Body of pancreas (tissue), 4 donors: ENCODE measurements at regions not wholly inside any gene's neighbourhood (a gene's known extent, or its start where the extent isn't known, plus 50 kb on each side); places are given as distances from the start of the nearest gene placed in this dataset.
"Not testable (repeated sequence)": the region's sequence is repeated elsewhere in the genome, so short reads cannot be mapped to it uniquely, and the experiment has no call there.

ENCODE experiments used
- ATAC-seq: fragments of 150-250 bp; one replicate; pipeline ENCODE4 v1.9.1; 2016
- DNase-seq, 4 donors: peaks; one replicate each; pipeline ENCODE4 v3.0.0-alpha.2; 2019
- H3K27ac ChIP-seq, 4 donors: fragments of 200-600 bp; sonication (generic); 1 replicate in 3 of 4; 2 replicates in 1 of 4; pipeline versions ENCODE4 v1.5.1 to v1.6.1; 2016 to 2019; ENCODE audit warnings: mild to moderate bottlenecking in 1 of 4, mixed read lengths in 1 of 4, moderate library complexity in 1 of 4
- H3K27me3 ChIP-seq, 2 donors: fragments of 200-600 bp; sonication (generic); one replicate each; pipeline ENCODE4 v1.6.0; 2016; ENCODE audit warnings: mild to moderate bottlenecking in 1 of 2
- H3K36me3 ChIP-seq, 2 donors: fragments of 200-600 bp; sonication (generic); replicated peaks in 1 of 2; 2 replicates each; pipeline ENCODE4 v1.5.1; 2016; ENCODE audit warnings: low read depth in 2 of 2; ENCODE audit not compliant: insufficient read depth in 1 of 2
- H3K4me1 ChIP-seq: fragments of 200-600 bp; sonication (generic); one replicate; pipeline ENCODE4 v1.6.0; 2016
- H3K4me3 ChIP-seq, 2 donors: fragments of 200-600 bp; sonication (generic); 1 replicate in 1 of 2; 2 replicates in 1 of 2; pipeline ENCODE4 v1.5.1; 2016 to 2019
- H3K9me3 ChIP-seq, 3 donors: fragments of 200-600 bp; sonication (generic); 1 replicate in 2 of 3; 2 replicates in 1 of 3; pipeline ENCODE4 v1.5.1; 2016
- POLR2A ChIP-seq, 3 donors: fragments of 450-650 bp; IDR thresholded peaks; one replicate each; pipeline ENCODE4 v1.6.1; 2016; ENCODE audit warnings: antibody characterized with exemption in 3 of 3, mild to moderate bottlenecking in 2 of 3
- WGBS, 2 donors: methylation state at CpG; one replicate each; pipeline ENCODE4 v1.1.5; 2017; 5-methylcytosine and 5-hydroxymethylcytosine counted together
- intact Hi-C: fragments of 100-400 bp; cut with DNase I; formaldehyde crosslinking; loops from one replicate; pipeline ENCODE4 v1.15.1; 2023
- TF ChIP-seq, protein P1 (sequence below), 7 experiments: fragments of 450-650 bp in 4 of 7; fragments of 200-600 bp in 3 of 7; sonication (generic) in 3 of 7; IDR thresholded peaks; one replicate each; pipeline ENCODE4 v1.5.1; 2016 to 2019; ENCODE audit warnings: antibody characterized with exemption in 7 of 7

DNA sequence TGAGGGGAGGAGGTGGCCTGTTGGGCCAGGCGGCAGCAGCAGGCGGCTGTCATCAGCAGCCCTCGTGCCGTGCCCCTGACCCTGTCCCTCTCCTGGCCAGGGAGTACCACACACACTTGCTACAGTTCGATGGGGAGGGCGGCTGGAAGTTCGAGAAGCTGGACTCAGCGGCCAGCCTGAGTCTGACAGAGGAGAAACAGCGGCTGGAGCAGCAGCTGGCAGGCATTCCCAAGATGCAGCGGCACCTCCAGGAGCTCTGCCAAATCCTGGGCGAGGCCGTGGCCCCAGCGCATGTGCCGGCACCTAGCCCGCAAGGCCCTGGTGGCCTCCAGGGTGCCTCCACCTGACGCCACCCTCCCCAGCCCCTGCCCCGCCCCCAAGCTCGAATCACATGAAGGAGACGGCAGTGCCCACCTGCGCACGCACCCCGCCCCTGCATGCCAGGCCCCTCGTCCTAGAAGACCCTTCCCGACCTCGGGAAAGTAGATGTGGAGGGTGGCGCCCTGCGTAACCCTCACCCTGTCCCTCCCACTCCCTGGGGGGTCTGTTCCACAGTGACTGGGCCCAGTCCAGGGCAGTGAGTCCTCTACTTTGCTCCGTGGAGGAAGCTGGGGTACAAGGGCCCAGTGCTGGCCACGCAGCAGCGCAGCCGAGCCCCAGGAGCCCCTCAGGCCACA, 201.9 kb downstream of the CCT8L2 start:
- not testable (repeated sequence) for H3K36me3 ChIP-seq, H3K4me3 ChIP-seq
- 81% methylated on average over 12 of the region's 31 CpGs; no CpG with 5 or more reads in 1 of the 2 donors for WGBS, 2 donors

DNA sequence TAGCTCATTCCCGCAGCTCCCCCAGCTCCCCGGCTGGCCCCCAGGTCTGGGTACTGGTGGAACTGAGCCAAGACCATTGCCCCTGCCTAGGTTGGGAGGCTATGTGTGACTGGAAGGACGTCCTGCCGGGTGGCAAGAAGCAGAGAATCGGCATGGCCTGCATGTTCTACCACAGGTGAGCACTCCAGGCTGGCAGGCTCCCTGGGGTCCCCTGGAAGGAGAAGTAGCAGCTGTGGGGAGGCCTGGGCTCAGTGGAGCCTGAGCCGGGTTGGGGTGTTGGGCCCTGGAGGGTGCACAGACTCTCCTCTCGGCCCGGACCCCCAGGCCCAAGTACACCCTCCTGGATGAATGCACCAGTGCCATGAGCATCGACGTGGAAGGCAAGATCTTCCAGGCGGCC, 202.6 kb downstream of the CCT8L2 start:
- intact Hi-C loops, H3K4me1 ChIP-seq, H3K27ac ChIP-seq, ATAC-seq, H3K4me3 ChIP-seq, H3K27me3 ChIP-seq, H3K9me3 ChIP-seq, DNase-seq, H3K36me3 ChIP-seq: not testable (repeated sequence)
- WGBS, 2 donors, result 65% methylated on average over 5 of the region's 11 CpGs; no CpG with 5 or more reads in 1 of the 2 donors

More for the DNA sequence above, 201.9 kb downstream of the CCT8L2 start:
- H3K4me1 ChIP-seq, H3K27ac ChIP-seq, ATAC-seq, intact Hi-C loops, H3K9me3 ChIP-seq, DNase-seq, H3K27me3 ChIP-seq: not testable (repeated sequence)

DNA sequence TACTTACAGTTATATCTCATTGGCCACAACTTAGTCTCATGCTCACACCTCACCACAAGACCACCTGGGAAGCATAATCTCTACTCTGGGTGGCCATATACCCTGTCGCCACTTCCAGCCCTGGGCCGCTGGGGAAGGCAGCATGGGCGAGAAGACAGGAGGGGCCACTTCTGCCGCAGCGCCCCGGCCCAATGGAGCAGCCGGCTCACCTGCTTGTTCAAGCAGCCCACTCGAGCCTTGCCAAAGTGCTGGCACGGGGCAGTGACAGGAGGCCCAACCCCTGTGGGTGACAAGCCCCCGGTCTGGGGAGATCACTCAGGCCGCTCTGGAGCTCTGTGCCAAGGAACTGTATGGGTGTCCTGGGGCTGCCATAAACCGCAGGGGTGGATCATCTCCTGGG, 203.4 kb downstream of the CCT8L2 start:
- H3K27me3 ChIP-seq, ATAC-seq, H3K4me3 ChIP-seq, H3K36me3 ChIP-seq, H3K27ac ChIP-seq, H3K4me1 ChIP-seq, H3K9me3 ChIP-seq, intact Hi-C loops, DNase-seq: not testable (repeated sequence)
- 57 to 69% methylated on average over 3 to 11 of the region's 12 CpGs for WGBS, 2 donors

DNA sequence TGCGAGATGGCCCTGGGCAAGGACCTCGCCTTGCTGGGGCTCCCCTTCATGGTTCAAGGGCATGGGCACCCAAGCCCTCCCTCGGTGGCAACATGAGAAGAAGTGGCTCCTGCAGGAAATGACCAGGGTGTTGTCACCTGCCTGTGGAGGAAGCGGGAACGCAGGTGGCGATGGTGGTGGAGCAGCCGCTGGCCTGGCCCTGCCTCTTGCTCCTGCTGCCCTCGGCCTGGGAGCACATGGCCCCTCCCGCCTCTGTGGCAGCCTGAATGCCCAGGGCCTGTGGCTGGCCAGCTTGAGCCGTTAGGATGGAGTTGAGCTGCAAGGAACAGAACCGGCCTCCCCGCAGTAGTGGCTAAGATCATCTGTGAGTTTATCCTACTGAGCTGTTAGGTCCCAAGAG, 204.0 kb downstream of the CCT8L2 start:
- 73% methylated on average over 4 of the region's 12 CpGs; no CpG with 5 or more reads in 1 of the 2 donors for WGBS, 2 donors
- intact Hi-C loops, H3K27ac ChIP-seq, ATAC-seq, H3K4me3 ChIP-seq, DNase-seq, H3K9me3 ChIP-seq, H3K36me3 ChIP-seq, H3K27me3 ChIP-seq, H3K4me1 ChIP-seq: not testable (repeated sequence)

DNA sequence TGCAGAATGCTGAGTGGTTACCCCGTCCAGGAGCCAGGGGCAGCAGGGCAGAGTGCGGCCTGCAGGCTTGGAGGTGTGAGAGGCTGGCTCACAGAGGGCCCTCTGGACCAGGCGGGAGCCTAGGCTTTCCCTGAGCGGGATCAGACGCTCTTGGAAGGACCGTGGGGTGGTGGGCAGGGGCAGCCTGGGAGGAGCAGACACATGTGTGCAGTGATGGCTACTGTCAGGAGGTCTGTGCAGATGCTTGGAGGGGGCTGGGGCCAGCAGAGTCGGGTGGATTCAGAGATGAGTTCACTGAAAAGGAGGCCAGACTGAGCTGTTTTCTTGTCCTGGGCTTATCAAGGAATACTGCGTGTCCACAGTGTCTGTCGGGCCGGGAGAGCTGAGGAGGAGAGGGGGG, 204.5 kb downstream of the CCT8L2 start:
- H3K36me3 ChIP-seq, DNase-seq, H3K27me3 ChIP-seq, H3K9me3 ChIP-seq, H3K4me3 ChIP-seq, H3K4me1 ChIP-seq, H3K27ac ChIP-seq, intact Hi-C loops, ATAC-seq: not testable (repeated sequence)
- 52 to 63% methylated on average over 5 to 10 of the region's 10 CpGs for WGBS, 2 donors

DNA sequence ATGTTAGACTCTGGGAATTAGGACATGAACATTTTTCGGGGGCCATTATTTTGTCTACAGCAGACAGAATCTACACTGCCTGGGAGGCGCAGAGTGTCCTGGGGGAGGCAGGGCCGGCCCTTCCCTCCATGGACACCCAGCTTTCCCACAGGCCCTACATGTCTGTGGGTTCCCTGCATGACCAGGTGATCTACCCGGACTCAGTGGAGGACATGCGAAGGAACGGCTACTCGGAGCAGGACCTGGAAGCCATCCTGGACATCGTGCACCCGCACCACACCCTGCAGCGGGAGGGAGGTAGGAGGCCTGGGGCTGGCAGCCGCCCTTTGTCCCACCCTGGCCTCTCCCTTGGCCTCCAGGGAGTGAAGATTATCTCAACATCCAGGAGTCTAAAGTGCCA, 205.1 kb downstream of the CCT8L2 start:
- 74 to 84% methylated on average over 3 to 10 of the region's 11 CpGs for WGBS, 2 donors
- H3K27ac ChIP-seq, intact Hi-C loops, H3K4me1 ChIP-seq, H3K27me3 ChIP-seq, H3K36me3 ChIP-seq, DNase-seq, ATAC-seq, H3K4me3 ChIP-seq, H3K9me3 ChIP-seq: not testable (repeated sequence)

DNA sequence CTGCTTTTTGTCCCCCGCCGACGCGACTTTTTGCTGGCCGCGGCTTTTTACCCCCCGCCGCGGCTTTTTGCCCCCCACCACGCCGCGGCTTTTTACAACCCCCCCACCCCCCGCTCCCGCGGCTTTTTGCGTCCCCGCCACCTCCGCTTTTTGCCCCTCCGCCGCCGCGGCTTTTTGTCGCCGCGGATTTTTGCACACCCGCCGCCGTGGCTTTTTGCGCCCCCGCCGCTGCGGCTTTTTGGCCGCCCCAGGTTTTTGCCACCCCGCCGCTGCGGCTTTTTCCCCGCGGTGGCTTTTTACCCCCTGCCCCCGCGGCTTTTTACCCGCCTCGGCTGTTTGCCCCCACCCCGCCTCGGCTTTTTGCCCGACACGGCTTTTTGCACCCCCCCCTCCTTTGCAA, 205.5 kb downstream of the CCT8L2 start:
- Histone ChIP-seq H3K27ac (no peak overlapping the region), H3K36me3 (no peaks in the 10 kb centered on the region), H3K4me3 (no peak overlapping the region), H3K27me3 (no peaks in the 10 kb centered on the region), H3K9me3 (no peaks in the 10 kb centered on the region), H3K4me1 (no peaks in the 10 kb centered on the region)
- intact Hi-C loops, result no loop called here
- ATAC-seq, result no peak
- TF ChIP-seq POLR2A (IDR thresholded peaks at IDR 0.05), result no peak
- TF ChIP-seq, protein P1, sequence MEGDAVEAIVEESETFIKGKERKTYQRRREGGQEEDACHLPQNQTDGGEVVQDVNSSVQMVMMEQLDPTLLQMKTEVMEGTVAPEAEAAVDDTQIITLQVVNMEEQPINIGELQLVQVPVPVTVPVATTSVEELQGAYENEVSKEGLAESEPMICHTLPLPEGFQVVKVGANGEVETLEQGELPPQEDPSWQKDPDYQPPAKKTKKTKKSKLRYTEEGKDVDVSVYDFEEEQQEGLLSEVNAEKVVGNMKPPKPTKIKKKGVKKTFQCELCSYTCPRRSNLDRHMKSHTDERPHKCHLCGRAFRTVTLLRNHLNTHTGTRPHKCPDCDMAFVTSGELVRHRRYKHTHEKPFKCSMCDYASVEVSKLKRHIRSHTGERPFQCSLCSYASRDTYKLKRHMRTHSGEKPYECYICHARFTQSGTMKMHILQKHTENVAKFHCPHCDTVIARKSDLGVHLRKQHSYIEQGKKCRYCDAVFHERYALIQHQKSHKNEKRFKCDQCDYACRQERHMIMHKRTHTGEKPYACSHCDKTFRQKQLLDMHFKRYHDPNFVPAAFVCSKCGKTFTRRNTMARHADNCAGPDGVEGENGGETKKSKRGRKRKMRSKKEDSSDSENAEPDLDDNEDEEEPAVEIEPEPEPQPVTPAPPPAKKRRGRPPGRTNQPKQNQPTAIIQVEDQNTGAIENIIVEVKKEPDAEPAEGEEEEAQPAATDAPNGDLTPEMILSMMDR (IDR thresholded peaks at IDR 0.05), result no peak
- no peak for DNase-seq
- 13 to 41% methylated on average over 12 to 26 of the region's 46 CpGs for WGBS, 2 donors

DNA sequence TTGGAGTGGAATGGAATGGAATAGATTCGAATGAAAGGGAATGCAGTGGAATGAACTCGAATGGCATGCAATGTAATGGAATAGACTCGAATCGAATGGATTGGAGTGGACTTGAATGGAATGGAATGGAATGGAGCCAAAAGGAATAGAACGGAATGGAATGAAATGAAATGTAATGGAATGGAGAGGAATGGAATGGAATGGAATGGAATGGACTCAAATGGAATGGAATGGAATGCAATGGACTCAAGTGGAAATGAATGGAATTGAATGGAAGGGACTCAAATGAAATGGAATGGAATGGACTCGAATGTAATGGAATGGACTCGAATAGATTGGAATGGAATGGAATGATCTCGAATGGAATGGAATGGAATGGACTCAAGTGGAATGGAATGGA, 231.3 kb downstream of the CCT8L2 start:
- intact Hi-C loops, ATAC-seq: not testable (repeated sequence)
- no CpG with 5 or more reads among the region's 8 CpGs for WGBS, 2 donors

DNA sequence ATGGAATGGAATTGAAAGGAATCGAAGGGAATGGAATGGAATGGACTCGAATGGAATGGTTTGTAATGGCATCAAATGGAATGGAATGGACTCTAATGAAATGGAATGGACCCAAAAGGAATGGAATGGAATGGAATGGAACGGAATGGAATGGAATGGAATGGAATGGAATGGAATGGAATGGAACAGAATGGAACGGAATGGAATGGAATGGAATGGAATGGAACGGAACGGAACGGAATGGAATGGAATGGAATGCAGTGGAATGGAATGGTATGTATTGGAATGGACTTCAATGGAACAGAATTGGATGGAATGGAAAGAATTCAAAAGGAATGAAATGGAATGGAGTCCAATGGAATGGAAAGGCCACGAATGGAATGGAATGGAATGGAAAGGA, 240.0 kb downstream of the CCT8L2 start:
- H3K9me3 ChIP-seq, DNase-seq, H3K36me3 ChIP-seq, H3K4me1 ChIP-seq, intact Hi-C loops, H3K27ac ChIP-seq, H3K27me3 ChIP-seq, H3K4me3 ChIP-seq: not testable (repeated sequence)
- WGBS, 2 donors, result no CpG with 5 or more reads among the region's 8 CpGs
- ATAC-seq, result peak; percentile 53

More for the DNA sequence above, 231.3 kb downstream of the CCT8L2 start:
- not testable (repeated sequence) for H3K9me3 ChIP-seq, H3K36me3 ChIP-seq, DNase-seq, H3K4me1 ChIP-seq, H3K27ac ChIP-seq, H3K4me3 ChIP-seq, H3K27me3 ChIP-seq

DNA sequence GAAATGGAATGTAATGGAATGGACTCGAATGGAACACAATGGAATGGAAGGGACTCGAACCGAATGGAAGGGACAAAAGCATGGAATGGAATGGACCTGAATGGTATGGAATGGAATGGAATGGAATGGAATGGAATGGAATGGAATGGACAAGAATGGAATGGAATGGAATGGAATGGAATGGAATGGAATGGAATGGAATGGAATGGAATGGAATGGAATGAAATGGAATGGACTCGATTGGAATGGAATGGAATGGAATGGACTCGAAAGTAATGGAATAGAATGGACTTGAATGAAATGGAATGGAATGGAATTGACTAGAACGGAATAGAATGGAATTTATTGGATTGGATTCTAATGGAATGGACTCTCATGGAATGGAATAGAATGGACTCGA, 245.5 kb downstream of the CCT8L2 start:
- intact Hi-C loops, H3K36me3 ChIP-seq, ATAC-seq, H3K27ac ChIP-seq, H3K4me1 ChIP-seq, DNase-seq, H3K4me3 ChIP-seq, H3K27me3 ChIP-seq, H3K9me3 ChIP-seq: not testable (repeated sequence)
- WGBS, 2 donors, result no CpG with 5 or more reads among the region's 7 CpGs

DNA sequence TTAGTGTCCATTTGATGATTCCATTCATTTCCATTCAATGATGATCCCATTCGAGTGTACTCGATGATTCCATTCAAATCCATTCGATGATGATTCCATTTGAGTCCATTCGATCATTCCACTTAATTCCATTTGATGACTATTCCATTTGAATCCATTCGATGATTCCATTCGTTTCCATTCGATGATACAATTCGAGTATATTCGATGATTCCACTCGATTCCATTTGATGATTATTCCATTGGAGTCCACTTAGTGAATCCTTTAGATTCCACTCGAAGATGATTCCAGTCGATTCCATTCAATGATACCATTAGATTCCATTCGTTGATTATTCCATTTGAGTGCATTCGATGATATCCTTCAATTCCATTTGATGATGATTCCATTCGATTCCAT, 277.0 kb downstream of the CCT8L2 start:
- DNase-seq, intact Hi-C loops, H3K27me3 ChIP-seq, ATAC-seq, H3K27ac ChIP-seq, H3K4me3 ChIP-seq, H3K4me1 ChIP-seq, H3K36me3 ChIP-seq: not testable (repeated sequence)
- H3K9me3 ChIP-seq, result peaks cover 0 to 15% (median 0%) of the 10 kb centered on the region in 3 donors
- WGBS, 2 donors, result 65 to 75% methylated on average over 9 to 15 of the region's 15 CpGs
